COR-L47 (cell line): ENCODE measurements at regions not wholly inside any gene's neighbourhood (a gene's known extent, or its start where the extent isn't known, plus 50 kb on each side); places are given as distances from the start of the nearest gene placed in this dataset.
"Not testable (repeated sequence)": the region's sequence is repeated elsewhere in the genome, so short reads cannot be mapped to it uniquely, and the experiment has no call there.

ENCODE experiments used
- DNase-seq: peaks from one replicate; lab custom pipeline; 2025; lab: John Stamatoyannopoulos, UW

- DNase-seq: no peak
Observed at GRCh38 chrX:41002026-41002425, 83.2 kb upstream of the USP9X start.

- DNase-seq: no peak
Observed at GRCh38 chrX:41003506-41004270, 81.6 kb upstream of the USP9X start.

- no peak for DNase-seq
Observed at GRCh38 chrX:41005445-41005992, 79.7 kb upstream of the USP9X start.

- no peak for DNase-seq
Observed at GRCh38 chrX:41009850-41010846, 75.1 kb upstream of the USP9X start.

GRCh38 chrX:41014776-41015360, 70.4 kb upstream of the USP9X start:
- DNase-seq: no peak

GRCh38 chrX:41017785-41018184, 67.5 kb upstream of the USP9X start:
- not testable (repeated sequence) for DNase-seq

GRCh38 chrX:41018391-41019040, 66.7 kb upstream of the USP9X start:
- DNase-seq: not testable (repeated sequence)

GRCh38 chrX:41019041-41019392, 66.2 kb upstream of the USP9X start:
- no peak for DNase-seq

GRCh38 chrX:41022566-41022965, 62.7 kb upstream of the USP9X start:
- no peak for DNase-seq

- no peak for DNase-seq
Observed at GRCh38 chrX:41023098-41023497, 62.1 kb upstream of the USP9X start.

GRCh38 chrX:41024335-41024734, 60.9 kb upstream of the USP9X start:
- DNase-seq: not testable (repeated sequence)

- DNase-seq: no peak
Observed at GRCh38 chrX:41024755-41025154, 60.5 kb upstream of the USP9X start.

GRCh38 chrX:41025926-41026701, 59.1 kb upstream of the USP9X start:
- no peak for DNase-seq

GRCh38 chrX:41026702-41027078, 58.6 kb upstream of the USP9X start:
- no peak for DNase-seq

GRCh38 chrX:41029332-41029731, 55.9 kb upstream of the USP9X start:
- no peak for DNase-seq

- no peak for DNase-seq
Observed at GRCh38 chrX:41031256-41031967, 53.8 kb upstream of the USP9X start.

- no peak for DNase-seq
Observed at GRCh38 chrX:41033299-41033698, 51.9 kb upstream of the USP9X start.

- not testable (repeated sequence) for DNase-seq
Observed at GRCh38 chrX:41034902-41035301, 50.3 kb upstream of the USP9X start.
